ENCODE measurements at regions not wholly inside any gene's neighbourhood (a gene's known extent, or its start where the extent isn't known, plus 50 kb on each side); places are given as distances from the start of the nearest gene placed in this dataset.

- TF ChIP-seq, protein P1, sequence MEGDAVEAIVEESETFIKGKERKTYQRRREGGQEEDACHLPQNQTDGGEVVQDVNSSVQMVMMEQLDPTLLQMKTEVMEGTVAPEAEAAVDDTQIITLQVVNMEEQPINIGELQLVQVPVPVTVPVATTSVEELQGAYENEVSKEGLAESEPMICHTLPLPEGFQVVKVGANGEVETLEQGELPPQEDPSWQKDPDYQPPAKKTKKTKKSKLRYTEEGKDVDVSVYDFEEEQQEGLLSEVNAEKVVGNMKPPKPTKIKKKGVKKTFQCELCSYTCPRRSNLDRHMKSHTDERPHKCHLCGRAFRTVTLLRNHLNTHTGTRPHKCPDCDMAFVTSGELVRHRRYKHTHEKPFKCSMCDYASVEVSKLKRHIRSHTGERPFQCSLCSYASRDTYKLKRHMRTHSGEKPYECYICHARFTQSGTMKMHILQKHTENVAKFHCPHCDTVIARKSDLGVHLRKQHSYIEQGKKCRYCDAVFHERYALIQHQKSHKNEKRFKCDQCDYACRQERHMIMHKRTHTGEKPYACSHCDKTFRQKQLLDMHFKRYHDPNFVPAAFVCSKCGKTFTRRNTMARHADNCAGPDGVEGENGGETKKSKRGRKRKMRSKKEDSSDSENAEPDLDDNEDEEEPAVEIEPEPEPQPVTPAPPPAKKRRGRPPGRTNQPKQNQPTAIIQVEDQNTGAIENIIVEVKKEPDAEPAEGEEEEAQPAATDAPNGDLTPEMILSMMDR (IDR thresholded peaks at IDR 0.05; ENCODE audit: poor library complexity) = no peak
- no peak for TF ChIP-seq EZH2 (IDR thresholded peaks at IDR 0.05; ENCODE audit: borderline replicate concordance)
These were observed 1474.0 kb upstream of the TMEFF2 start for GRCh38 chr2:193668557-193669323.

All from hepatocyte (in vitro differentiated cells).